NCI-H146 treated with DMSO at 0.1 percent for 48 hours (cell line): ENCODE measurements at regions not wholly inside any gene's neighbourhood (a gene's known extent, or its start where the extent isn't known, plus 50 kb on each side); places are given as distances from the start of the nearest gene placed in this dataset.

Experiments
- DNase-seq: peaks from one replicate; lab custom pipeline; 2025; ENCODE audit not compliant: unreplicated experiment; lab: John Stamatoyannopoulos, UW

GRCh38 chr4:43776371-43776770, 672.2 kb downstream of the KCTD8 start:
- peak; percentile 2 for DNase-seq

GRCh38 chr4:43778187-43778915, 670.3 kb downstream of the KCTD8 start:
- DNase-seq = no peak

GRCh38 chr4:43781125-43781524, 667.5 kb downstream of the KCTD8 start:
- DNase-seq = no peak

- no peak for DNase-seq
These were observed 666.2 kb downstream of the KCTD8 start for GRCh38 chr4:43782391-43782790.

GRCh38 chr4:43816116-43816515, 632.5 kb downstream of the KCTD8 start:
- DNase-seq = no peak

GRCh38 chr4:43822621-43823020, 626.0 kb downstream of the KCTD8 start:
- DNase-seq = no peak

GRCh38 chr4:43835869-43836268, 612.7 kb downstream of the KCTD8 start:
- DNase-seq = no peak

- DNase-seq = no peak
These were observed 611.4 kb downstream of the KCTD8 start for GRCh38 chr4:43837171-43837570.

GRCh38 chr4:43837604-43838003, 611.0 kb downstream of the KCTD8 start:
- no peak for DNase-seq

- DNase-seq = no peak
These were observed 606.0 kb downstream of the KCTD8 start for GRCh38 chr4:43842594-43842993.

- no peak for DNase-seq
These were observed 605.1 kb downstream of the KCTD8 start for GRCh38 chr4:43843501-43843900.

GRCh38 chr4:43846111-43846587, 602.5 kb downstream of the KCTD8 start:
- no peak for DNase-seq

GRCh38 chr4:43853565-43854264, 594.9 kb downstream of the KCTD8 start:
- no peak for DNase-seq

GRCh38 chr4:43855283-43855682, 593.3 kb downstream of the KCTD8 start:
- no peak for DNase-seq

GRCh38 chr4:43864616-43865146, 583.9 kb downstream of the KCTD8 start:
- no peak for DNase-seq

GRCh38 chr4:43867908-43868307, 580.7 kb downstream of the KCTD8 start:
- no peak for DNase-seq

- no peak for DNase-seq
These were observed 573.0 kb downstream of the KCTD8 start for GRCh38 chr4:43875655-43876054.

GRCh38 chr4:43882470-43882869, 566.1 kb downstream of the KCTD8 start:
- no peak for DNase-seq

- no peak for DNase-seq
These were observed 562.4 kb downstream of the KCTD8 start for GRCh38 chr4:43886196-43886595.

- no peak for DNase-seq
These were observed 549.8 kb downstream of the KCTD8 start for GRCh38 chr4:43898836-43899235.

GRCh38 chr4:43903456-43903855, 545.2 kb downstream of the KCTD8 start:
- no peak for DNase-seq

GRCh38 chr4:43918377-43918776, 530.2 kb downstream of the KCTD8 start:
- no peak for DNase-seq
